ENCODE measurements at regions not wholly inside any gene's neighbourhood (a gene's known extent, or its start where the extent isn't known, plus 50 kb on each side); places are given as distances from the start of the nearest gene placed in this dataset.

DNA sequence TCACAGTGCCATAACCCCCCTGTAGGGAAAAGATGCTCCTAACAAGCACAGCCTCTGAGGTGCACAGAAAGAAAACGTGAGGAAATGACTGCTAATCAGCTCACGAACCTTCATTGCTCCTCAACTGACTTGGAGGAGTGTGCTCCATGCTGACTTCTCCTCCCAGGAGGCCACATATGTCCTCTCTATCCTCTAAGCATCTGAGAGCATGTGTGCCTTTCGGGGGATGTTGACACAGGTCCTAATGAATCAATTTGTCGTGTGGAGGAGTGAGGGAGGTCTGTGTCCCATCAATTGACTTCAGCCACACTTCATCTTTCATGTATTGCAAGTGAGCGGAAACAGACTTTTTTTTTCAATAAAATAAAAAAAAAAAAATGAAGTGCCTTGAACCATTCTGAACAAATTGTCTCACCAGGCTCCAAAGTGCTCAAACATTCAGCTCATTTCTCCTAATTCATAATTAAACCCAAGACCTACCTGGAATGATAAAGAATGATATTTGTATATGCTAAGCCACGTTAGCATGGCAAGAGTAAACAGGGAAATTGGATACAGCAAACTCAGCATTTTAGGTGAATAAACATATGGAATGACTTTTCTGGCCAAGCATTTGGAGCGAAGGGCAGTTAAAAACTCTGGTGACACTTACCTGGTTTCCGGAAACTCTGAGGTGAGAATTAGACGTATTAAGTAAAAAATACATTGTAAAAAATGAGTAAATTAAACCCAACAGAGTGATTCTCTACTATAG is 317.6 kb upstream of the FAT3 start:
- Mint-ChIP-seq H3K9me3 (peaks cover 0 to 9% (median 3%) of the 10 kb centered on the region in 11 donors), H3K27ac (no peak overlapping the region), H3K36me3 (no peaks in the 10 kb centered on the region), H3K4me1 (no peaks in the 10 kb centered on the region), H3K27me3 (no peaks in the 10 kb centered on the region), H3K4me3 (no peak overlapping the region)
- H3K36me3 ChIP-seq (ENCODE audit: control insufficient read depth in 2 of 3, insufficient read depth in 3 of 3, low read length in 3 of 3) = no peaks in the 10 kb centered on the region
- no peaks in the 10 kb centered on the region for H3K27me3 ChIP-seq (ENCODE audit: control insufficient read depth in 2 of 2, insufficient read depth in 2 of 2, low read length in 2 of 2)
- no peak for DNase-seq
- intact Hi-C loops (cut with micrococcal nuclease) = no loop called here
- POLR2A ChIA-PET = interaction anchor here (0.6 kb wide), 1 partner anchor 1356 kb away, joined by 4 read pairs; no protein-coding TSS in a partner anchor
- no peak overlapping the region for H3K27ac ChIP-seq (ENCODE audit: low read depth, low read length)
- no peak overlapping the region for H3K4me3 ChIP-seq (ENCODE audit: low read length)
- CTCF ChIA-PET = no interaction called here
- ATAC-seq = no peak
- no peaks in the 10 kb centered on the region for H3K4me1 ChIP-seq (ENCODE audit: control insufficient read depth in 2 of 2, insufficient read depth in 2 of 2, low read length in 2 of 2)
- H3K9me3 ChIP-seq (ENCODE audit: control insufficient read depth in 2 of 3, low read length in 3 of 3) = no peaks in the 10 kb centered on the region

DNA sequence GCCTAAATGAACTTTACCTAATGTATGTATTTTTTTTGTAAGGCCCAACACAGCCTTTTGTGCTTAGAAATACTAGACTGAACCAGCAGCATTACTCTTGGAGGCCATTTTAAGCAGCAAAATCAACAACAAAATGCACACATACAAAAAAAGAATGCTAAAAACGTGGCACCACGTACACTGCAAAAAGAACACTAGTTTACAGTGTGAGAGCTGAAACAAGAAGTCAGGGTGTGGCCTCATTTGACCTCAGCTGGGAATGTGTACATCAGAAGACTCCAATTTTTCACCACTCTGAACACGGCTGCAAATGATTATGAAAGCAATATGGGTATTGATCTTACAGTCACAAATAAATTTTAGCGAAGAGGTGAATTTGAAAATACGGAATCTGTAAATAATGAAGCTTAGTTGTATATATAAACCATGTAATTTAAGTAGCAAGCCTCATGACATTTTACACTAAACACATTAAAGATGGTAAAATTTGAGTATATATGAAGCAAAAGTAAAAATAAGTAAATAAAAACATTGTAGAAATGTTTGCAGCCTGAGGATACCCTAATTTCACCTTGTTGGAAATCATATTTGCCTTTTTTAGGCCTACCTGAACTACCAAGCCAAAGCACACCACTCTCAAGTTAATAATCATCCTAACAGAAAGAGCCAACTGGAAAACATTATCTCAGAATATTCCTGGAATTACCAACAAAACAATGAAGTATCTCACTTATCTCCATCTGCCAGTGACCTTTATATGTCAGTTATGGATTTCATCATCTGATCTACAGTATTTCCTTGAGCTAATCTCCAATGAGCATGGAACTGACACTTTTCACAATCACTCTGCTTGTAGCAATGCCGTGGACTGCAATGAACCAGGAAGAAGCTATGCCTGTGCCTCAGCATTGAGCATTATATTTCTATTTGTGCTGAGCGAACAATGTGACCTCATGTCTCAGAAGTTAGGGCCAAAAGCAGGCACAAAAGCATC is 319.5 kb upstream of the FAT3 start:
- CTCF ChIA-PET = no interaction called here
- H3K27me3 Mint-ChIP-seq = no peaks in the 10 kb centered on the region
- DNase-seq = no peak
- no peaks in the 10 kb centered on the region for H3K36me3 Mint-ChIP-seq
- Histone ChIP-seq H3K27ac (ENCODE audit: low read depth, low read length) (no peak overlapping the region), H3K4me1 (ENCODE audit: control insufficient read depth in 2 of 2, insufficient read depth in 2 of 2, low read length in 2 of 2) (no peaks in the 10 kb centered on the region), H3K27me3 (ENCODE audit: control insufficient read depth in 2 of 2, insufficient read depth in 2 of 2, low read length in 2 of 2) (no peaks in the 10 kb centered on the region), H3K36me3 (ENCODE audit: control insufficient read depth in 2 of 3, insufficient read depth in 3 of 3, low read length in 3 of 3) (no peaks in the 10 kb centered on the region), H3K4me3 (ENCODE audit: low read length) (no peak overlapping the region), H3K9me3 (ENCODE audit: control insufficient read depth in 2 of 3, low read length in 3 of 3) (no peaks in the 10 kb centered on the region)
- POLR2A ChIA-PET = no interaction called here
- H3K4me1 Mint-ChIP-seq = no peaks in the 10 kb centered on the region
- H3K9me3 Mint-ChIP-seq = peaks cover 0 to 14% (median 4%) of the 10 kb centered on the region in 11 donors
- no peak overlapping the region for H3K27ac Mint-ChIP-seq
- intact Hi-C loops (cut with micrococcal nuclease) = no loop called here
- ATAC-seq = no peak
- no peak overlapping the region for H3K4me3 Mint-ChIP-seq

DNA sequence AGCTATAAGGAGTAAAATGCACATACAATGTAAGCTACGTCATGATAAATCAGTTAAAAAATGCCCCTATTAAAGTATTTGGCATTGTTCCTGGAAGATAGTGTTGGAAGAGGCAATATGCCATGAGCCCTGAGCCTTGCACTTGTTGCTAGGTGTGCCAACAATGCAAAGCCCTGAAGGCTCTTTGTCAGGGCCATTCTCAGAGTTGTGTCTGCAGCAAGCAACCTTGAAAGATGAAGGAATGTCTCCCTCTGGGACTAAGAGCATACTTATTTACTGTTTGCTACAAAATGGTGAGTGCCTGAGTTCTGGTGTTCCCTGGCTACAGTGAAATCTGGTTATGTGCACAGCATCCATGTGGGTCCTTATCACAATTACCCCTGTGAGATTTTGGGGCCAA is 322.3 kb upstream of the FAT3 start:
- ChIA-PET CTCF (no interaction called here), POLR2A (no interaction called here)
- Histone ChIP-seq H3K4me3 (ENCODE audit: low read length) (no peak overlapping the region), H3K4me1 (ENCODE audit: control insufficient read depth in 2 of 2, insufficient read depth in 2 of 2, low read length in 2 of 2) (no peaks in the 10 kb centered on the region), H3K36me3 (ENCODE audit: control insufficient read depth in 2 of 3, insufficient read depth in 3 of 3, low read length in 3 of 3) (no peaks in the 10 kb centered on the region), H3K27me3 (ENCODE audit: control insufficient read depth in 2 of 2, insufficient read depth in 2 of 2, low read length in 2 of 2) (no peaks in the 10 kb centered on the region), H3K9me3 (ENCODE audit: control insufficient read depth in 2 of 3, low read length in 3 of 3) (no peaks in the 10 kb centered on the region), H3K27ac (ENCODE audit: low read depth, low read length) (no peak overlapping the region)
- no peak for ATAC-seq
- DNase-seq = no peak
- no peaks in the 10 kb centered on the region for H3K27me3 Mint-ChIP-seq
- no peak overlapping the region for H3K4me3 Mint-ChIP-seq
- no peaks in the 10 kb centered on the region for H3K36me3 Mint-ChIP-seq
- peaks cover 0 to 8% (median 3%) of the 10 kb centered on the region in 11 donors for H3K9me3 Mint-ChIP-seq
- H3K4me1 Mint-ChIP-seq = no peaks in the 10 kb centered on the region
- no peak overlapping the region for H3K27ac Mint-ChIP-seq
- intact Hi-C loops (cut with micrococcal nuclease) = no loop called here

DNA sequence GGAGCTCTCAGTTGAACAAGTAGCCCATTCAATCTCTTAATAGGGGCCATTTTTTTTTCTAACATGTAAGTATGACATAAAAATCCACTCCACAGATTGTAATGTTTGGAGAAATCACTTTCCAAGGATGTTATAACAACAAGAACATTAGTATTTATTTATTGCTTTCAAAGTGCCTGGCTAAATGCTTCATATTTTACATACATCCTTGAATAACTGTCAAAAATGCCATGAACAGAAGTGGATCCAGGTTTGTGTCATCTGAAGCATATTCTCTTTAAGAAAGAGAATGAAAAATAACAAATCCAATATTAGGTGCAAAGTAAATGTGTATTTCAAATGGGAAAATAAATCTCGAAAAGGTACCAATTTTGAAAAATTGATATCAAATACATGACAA is 344.0 kb upstream of the FAT3 start:
- no peak for DNase-seq
- Mint-ChIP-seq H3K27me3 (no peaks in the 10 kb centered on the region), H3K36me3 (no peaks in the 10 kb centered on the region), H3K27ac (no peak overlapping the region), H3K4me1 (no peaks in the 10 kb centered on the region), H3K4me3 (no peak overlapping the region), H3K9me3 (peaks cover 0 to 15% (median 4%) of the 10 kb centered on the region in 11 donors)
- H3K4me3 ChIP-seq (ENCODE audit: low read length) = no peak overlapping the region
- no peaks in the 10 kb centered on the region for H3K9me3 ChIP-seq (ENCODE audit: control insufficient read depth in 2 of 3, low read length in 3 of 3)
- no peak overlapping the region for H3K27ac ChIP-seq (ENCODE audit: low read depth, low read length)
- H3K36me3 ChIP-seq (ENCODE audit: control insufficient read depth in 2 of 3, insufficient read depth in 3 of 3, low read length in 3 of 3) = no peaks in the 10 kb centered on the region
- no peak for ATAC-seq
- H3K4me1 ChIP-seq (ENCODE audit: control insufficient read depth in 2 of 2, insufficient read depth in 2 of 2, low read length in 2 of 2) = no peaks in the 10 kb centered on the region
- ChIA-PET POLR2A (no interaction called here), CTCF (no interaction called here)
- intact Hi-C loops (cut with micrococcal nuclease) = no loop called here
- no peaks in the 10 kb centered on the region for H3K27me3 ChIP-seq (ENCODE audit: control insufficient read depth in 2 of 2, insufficient read depth in 2 of 2, low read length in 2 of 2)

DNA sequence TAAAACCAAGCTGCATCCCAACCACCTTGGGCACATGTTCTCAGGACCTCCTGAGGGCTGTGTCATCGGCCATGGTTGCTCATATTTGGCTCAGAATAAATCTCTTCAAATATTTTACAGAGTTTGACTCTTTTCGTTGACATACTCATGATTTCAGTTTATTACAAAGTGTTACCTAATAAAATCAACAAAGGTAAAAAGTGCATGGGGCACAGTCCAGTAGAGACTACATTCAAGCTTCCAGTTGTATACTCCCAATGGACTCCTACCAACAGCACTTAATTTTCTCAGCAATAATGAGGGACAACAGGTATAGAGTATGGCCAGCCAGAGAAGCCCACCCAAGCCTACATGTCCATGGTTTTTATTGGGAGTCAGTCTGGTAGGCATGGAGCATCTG is 347.9 kb upstream of the FAT3 start:
- H3K4me1 ChIP-seq (ENCODE audit: control insufficient read depth in 2 of 2, insufficient read depth in 2 of 2, low read length in 2 of 2) = no peaks in the 10 kb centered on the region
- H3K36me3 ChIP-seq (ENCODE audit: control insufficient read depth in 2 of 3, insufficient read depth in 3 of 3, low read length in 3 of 3) = no peaks in the 10 kb centered on the region
- ChIA-PET POLR2A (no interaction called here), CTCF (no interaction called here)
- ATAC-seq = no peak
- Mint-ChIP-seq H3K4me3 (no peak overlapping the region), H3K27me3 (no peaks in the 10 kb centered on the region), H3K4me1 (no peaks in the 10 kb centered on the region), H3K27ac (no peak overlapping the region), H3K9me3 (peaks cover 0 to 6% (median 1%) of the 10 kb centered on the region in 11 donors), H3K36me3 (no peaks in the 10 kb centered on the region)
- no peaks in the 10 kb centered on the region for H3K27me3 ChIP-seq (ENCODE audit: control insufficient read depth in 2 of 2, insufficient read depth in 2 of 2, low read length in 2 of 2)
- DNase-seq = no peak
- H3K27ac ChIP-seq (ENCODE audit: low read depth, low read length) = no peak overlapping the region
- H3K4me3 ChIP-seq (ENCODE audit: low read length) = no peak overlapping the region
- no peaks in the 10 kb centered on the region for H3K9me3 ChIP-seq (ENCODE audit: control insufficient read depth in 2 of 3, low read length in 3 of 3)
- intact Hi-C loops (cut with micrococcal nuclease) = no loop called here

DNA sequence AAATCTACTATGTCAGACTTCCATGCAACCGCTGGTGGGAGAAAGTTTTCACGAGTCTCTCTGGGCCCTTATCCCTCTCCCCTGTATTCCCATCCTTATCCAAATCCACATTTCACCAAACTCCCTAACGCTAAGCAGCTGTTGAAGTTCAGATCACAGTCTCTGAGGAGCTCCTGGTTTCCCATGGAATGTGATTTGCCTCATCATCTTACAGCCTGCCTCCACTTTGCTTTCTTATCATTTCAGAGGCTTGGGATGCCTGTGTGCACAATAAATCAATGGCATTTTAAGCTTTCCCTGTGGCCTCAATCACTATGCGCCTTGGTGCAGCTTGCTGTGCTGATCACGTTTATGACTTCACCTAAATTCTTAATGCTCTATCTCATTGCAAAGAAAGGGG is 352.4 kb upstream of the FAT3 start:
- no peaks in the 10 kb centered on the region for H3K9me3 ChIP-seq (ENCODE audit: control insufficient read depth in 2 of 3, low read length in 3 of 3)
- ChIA-PET POLR2A (no interaction called here), CTCF (no interaction called here)
- no peaks in the 10 kb centered on the region for H3K27me3 ChIP-seq (ENCODE audit: control insufficient read depth in 2 of 2, insufficient read depth in 2 of 2, low read length in 2 of 2)
- intact Hi-C loops (cut with micrococcal nuclease) = no loop called here
- no peaks in the 10 kb centered on the region for H3K36me3 Mint-ChIP-seq
- no peaks in the 10 kb centered on the region for H3K4me1 ChIP-seq (ENCODE audit: control insufficient read depth in 2 of 2, insufficient read depth in 2 of 2, low read length in 2 of 2)
- no peak overlapping the region for H3K27ac Mint-ChIP-seq
- DNase-seq = no peak
- no peak overlapping the region for H3K4me3 ChIP-seq (ENCODE audit: low read length)
- no peaks in the 10 kb centered on the region for H3K27me3 Mint-ChIP-seq
- H3K27ac ChIP-seq (ENCODE audit: low read depth, low read length) = no peak overlapping the region
- ATAC-seq = no peak
- H3K4me3 Mint-ChIP-seq = no peak overlapping the region
- no peaks in the 10 kb centered on the region for H3K36me3 ChIP-seq (ENCODE audit: control insufficient read depth in 2 of 3, insufficient read depth in 3 of 3, low read length in 3 of 3)
- no peaks in the 10 kb centered on the region for H3K4me1 Mint-ChIP-seq
- H3K9me3 Mint-ChIP-seq = peaks cover 0 to 22% (median 2%) of the 10 kb centered on the region in 11 donors

All from naive thymus-derived CD4-positive, alpha-beta T cell (primary cell).